CD4-positive, alpha-beta T cell treated with Interferon gamma for 1 hour (primary cell): ENCODE measurements at regions not wholly inside any gene's neighbourhood (a gene's known extent, or its start where the extent isn't known, plus 50 kb on each side); places are given as distances from the start of the nearest gene placed in this dataset.
"Not testable (repeated sequence)": the region's sequence is repeated elsewhere in the genome, so short reads cannot be mapped to it uniquely, and the experiment has no call there.

ENCODE experiments used
- DNase-seq: peaks from one replicate; pipeline ENCODE4 v3.0.0-alpha.2; 2020

DNA sequence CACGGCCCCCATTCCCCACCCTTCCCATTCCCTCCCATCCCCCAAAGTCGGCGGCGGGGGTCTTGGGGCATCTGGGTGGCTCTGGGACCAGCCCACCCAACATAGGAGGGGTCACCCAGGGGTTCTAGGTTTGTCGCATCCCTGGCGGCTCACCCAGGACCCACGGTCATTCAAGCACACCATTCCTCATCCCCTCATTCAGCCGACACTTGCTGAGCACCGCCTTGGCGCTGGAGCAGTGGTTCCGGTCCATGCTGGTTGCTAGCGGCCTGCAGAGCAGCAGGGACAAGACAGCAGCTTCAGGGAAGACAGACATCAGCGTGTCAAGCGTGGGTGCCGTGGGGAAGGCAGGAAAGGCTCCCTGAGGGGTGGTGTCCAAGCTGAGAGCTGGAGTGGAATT lies 50.5 kb upstream of the OTOS start:
- DNase-seq: no peak

DNA sequence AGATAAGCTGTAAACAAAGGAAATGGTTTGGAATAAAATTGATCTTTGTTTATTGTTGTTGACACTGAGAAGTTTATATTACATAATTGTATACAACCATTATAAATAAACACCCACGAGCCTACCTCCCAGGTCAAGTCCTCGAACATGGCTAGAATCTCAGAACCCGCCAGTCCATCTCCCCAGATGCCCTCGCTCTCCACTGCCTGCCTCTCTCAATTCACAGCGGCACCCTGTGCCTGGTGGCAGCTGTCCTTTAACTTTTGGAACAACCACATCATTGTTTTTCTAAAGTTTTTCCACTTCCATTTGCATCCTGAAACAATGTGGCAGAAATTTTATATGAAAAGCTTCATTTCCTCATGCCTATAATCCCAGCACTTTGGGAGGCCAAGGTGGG lies 52.2 kb upstream of the OTOS start:
- DNase-seq: no peak

DNA sequence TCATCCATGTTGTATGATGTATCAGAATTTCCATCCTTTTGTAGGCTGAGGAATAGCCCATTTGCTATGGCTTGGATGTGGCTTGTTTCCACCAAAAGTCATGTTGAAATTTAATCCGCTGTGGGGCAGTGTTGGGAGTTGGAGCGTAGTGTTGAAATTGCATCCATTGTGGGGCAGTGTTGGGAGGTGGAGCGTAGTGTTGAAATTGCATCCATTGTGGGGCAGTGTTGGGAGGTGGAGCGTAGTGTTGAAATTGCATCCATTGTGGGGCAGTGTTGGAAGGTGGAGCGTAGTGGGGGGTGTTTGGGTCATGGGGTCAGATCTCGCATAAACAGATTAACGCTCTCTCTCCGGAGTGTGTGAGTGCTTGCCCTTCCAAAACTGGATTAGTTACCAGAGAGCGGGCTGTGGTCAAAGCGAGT lies 53.9 kb upstream of the OTOS start:
- DNase-seq: not testable (repeated sequence)

DNA sequence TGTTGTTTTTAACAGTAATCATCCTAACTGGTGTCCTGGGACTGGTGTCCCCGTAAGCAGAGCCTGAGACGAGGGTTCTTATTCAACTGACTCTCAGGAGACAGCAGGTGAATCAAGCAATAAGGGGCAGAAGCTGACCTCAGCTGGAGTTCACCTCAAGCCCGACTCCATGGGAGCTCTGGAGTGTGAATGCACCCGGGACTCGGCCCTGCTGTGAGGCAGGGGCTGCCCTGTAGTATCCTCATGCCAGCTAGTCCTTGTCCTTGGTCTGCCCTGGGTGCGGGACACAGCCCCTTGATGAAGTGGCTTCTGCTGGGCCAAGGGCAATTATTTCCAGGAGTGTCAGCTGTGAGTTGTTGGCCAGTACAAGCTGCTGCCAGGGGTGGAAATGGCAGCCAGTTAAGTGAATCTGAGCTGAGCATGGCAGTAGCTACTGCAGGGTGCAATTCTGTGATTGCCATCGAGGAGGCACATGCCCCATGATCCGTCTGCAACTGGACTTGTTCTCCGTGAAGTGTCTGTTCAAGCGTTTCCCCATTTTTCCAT lies 54.9 kb upstream of the OTOS start:
- DNase-seq: no peak

DNA sequence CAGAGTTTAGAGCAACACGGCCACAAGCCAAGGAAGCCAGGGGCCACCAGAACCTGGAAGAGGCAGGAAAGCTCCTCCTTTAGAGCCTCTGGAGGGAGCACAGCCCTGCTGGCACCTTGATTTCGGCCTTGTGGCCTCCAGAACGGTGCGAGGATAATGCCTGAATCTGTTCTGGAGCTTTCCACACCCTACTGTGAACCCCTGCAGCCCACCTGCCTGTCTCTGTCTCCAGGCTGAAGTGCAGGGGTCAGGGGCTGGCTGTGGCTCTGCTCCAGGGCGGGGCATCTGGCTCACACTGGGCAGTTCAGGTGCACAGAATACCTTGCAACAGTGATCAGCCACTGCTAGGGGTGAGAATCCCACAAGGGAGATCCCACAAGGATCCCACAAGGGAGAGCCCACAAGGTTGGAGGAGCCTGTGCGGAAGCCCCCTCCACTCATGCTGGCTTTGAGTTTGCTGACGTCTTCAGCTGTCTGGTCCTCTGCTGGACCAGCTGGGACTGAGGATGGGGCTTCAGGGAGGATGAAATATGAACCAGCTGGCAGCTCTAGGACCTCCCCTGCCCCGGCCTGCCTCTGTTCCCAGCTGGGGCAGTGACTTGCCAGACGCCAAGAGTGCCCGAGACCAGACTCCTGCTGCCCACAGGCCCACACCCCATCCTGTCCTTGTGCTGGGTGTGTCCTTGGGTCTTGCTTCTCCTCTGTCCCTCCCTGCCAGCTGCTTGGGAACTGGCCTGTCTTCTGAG lies 56.4 kb upstream of the OTOS start:
- no peak for DNase-seq

DNA sequence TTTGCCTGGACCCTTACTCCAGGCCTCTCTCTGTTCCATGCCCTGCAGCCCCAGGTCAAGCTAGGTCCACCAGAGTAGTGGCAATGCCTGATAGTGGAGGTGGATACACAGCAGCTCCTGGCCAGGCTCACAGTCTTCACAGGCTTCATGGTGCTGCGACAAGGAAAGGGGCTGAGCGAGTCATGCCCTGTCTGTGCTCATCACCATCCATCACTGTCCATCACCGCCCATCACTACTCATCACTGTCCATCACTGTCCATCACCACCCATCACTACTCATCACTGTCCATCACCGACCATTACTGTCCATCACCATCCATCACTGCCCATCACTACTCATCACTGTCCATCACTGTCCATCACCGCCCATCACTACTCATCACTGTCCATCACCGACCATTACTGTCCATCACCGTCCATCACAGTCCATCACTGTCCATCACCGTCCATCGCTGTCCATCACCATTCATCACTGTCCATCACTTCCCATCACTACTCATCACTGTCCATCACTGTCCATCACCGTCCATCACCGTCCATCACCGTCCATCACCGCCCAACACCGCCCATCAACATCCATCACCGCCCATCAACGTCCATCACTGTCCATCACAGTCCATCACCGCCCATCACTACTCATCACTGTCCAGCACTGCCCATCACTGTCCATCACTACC lies 57.1 kb upstream of the OTOS start:
- DNase-seq: no peak

DNA sequence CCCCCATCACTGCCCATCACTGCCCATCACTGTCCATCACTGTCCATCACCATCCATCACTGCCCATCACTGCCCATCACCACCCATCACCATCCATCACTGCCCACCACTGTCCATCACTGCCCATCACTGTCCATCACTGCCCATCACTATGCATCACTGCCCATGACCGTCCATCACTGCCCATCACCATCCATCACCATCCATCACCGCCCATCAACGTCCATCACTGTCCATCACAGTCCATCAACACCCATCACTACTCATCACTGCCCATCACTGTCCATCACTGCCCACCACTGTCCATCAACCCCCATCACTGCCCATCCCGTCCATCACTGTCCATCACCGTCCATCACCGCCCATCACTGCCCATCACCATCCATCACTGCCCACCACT lies 57.8 kb upstream of the OTOS start:
- DNase-seq: no peak

DNA sequence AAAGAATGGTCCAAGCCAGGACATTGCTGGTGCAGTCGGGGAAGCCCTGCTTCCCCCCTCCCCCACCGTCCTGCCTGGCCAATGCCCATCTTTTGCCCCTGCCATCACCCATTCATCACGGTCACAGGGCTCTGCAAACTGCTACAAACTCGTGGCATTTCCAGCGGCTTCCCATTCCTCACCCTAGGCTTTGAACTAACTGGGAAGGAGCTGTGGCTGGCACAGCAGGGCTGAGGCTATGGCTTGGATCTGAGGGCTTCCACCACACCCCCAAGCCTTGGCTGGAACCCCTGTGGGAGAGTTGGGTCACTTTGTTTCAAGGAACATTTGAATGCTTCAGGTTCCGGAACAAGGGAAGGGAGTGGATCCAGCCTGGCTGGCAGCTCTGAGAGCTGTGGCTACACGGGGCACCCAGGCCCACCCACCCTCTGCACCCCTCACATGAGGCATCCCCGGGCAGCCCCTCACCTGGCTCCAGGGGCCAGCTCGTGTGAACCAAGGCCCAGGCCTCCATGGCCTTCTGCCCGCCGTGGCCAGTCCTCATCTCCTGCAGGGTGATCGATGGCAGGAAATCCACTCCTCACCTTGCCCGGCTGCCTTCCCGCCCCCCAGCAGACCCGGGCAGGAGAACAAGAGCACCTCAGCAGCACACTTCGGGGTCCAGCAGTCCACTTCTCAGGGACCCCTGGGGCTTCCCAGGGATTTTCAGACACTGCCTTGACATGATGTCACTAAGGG lies 58.8 kb upstream of the OTOS start:
- no peak for DNase-seq

- DNase-seq: no peak
Observed at GRCh38 chr2:240200230-240201051, 60.0 kb upstream of the OTOS start.

DNA sequence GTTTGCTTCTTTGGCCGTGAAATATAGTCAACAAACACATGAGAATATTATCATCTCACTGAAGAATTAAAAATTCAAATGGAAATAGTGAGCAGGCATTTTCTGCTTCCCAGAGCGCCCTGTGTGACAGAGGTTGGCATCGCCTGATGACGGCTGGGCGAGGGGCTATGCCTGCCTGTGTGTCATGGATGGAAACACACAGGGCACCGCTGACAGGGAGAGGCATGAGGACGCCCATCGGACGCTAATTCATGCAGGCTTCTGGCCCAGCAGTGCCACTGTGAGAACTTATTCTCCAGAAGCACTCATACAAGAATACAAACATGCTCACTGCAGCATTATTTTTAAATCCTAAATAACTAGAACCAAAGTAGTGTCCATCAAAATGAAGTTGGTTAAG lies 61.4 kb upstream of the OTOS start:
- DNase-seq: no peak

DNA sequence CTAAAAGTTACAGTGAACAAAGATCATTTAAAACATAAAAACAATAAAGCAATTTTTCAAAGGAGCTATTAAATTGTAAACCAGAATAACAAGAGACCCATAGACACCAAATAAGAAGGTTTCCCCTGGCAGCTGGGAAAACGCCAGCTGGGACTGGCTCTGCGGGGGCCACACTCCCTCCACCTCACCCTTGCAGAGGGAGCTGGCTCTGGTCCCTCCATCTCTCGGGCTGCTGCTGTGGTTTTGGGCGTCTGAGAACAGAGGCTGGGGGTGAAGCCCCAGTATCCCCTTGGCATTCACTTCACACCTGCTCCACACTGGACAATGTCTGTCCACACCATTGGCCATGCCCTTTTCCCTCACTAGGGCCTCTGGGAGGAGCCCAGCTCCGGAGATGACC lies 62.1 kb upstream of the OTOS start:
- DNase-seq: no peak

DNA sequence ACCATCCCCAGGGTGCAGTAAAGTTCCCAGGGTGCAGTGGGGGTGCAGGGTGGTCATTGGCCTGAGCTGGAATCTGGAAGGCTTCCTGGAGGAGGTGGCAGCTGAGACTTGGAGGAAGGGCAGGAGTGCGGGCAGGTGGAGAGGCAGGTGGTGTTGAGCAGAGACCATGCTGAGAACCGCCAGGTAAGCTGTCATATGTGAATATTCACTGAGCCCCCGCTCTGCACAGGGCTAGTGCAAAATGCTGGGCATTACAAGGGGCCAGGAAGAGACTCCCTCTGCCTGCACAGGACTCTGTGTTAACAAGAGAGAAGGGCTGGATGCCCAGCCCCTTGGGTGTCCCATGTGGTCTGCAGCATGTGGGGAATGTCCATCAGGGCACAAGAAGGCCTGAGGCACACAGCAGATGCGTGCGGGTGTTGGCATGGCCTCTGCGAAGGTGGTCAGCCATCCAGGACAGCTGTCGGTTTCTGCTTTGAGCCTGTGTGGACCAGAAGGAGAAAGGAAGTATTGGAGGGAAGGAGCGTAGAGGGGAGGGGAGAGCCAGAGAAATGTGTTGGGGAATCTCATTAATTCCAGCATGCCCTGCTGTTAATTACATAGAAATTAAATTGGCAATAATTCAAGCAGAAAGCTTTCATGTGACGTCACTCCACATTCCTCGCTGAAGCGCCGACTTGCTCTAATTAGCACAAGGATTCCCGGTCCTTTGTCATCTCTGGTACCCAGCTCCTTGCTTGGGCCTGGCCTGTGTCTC lies 62.8 kb upstream of the OTOS start:
- DNase-seq: no peak

- no peak for DNase-seq
Observed at GRCh38 chr2:240203788-240204270, 63.4 kb upstream of the OTOS start.

DNA sequence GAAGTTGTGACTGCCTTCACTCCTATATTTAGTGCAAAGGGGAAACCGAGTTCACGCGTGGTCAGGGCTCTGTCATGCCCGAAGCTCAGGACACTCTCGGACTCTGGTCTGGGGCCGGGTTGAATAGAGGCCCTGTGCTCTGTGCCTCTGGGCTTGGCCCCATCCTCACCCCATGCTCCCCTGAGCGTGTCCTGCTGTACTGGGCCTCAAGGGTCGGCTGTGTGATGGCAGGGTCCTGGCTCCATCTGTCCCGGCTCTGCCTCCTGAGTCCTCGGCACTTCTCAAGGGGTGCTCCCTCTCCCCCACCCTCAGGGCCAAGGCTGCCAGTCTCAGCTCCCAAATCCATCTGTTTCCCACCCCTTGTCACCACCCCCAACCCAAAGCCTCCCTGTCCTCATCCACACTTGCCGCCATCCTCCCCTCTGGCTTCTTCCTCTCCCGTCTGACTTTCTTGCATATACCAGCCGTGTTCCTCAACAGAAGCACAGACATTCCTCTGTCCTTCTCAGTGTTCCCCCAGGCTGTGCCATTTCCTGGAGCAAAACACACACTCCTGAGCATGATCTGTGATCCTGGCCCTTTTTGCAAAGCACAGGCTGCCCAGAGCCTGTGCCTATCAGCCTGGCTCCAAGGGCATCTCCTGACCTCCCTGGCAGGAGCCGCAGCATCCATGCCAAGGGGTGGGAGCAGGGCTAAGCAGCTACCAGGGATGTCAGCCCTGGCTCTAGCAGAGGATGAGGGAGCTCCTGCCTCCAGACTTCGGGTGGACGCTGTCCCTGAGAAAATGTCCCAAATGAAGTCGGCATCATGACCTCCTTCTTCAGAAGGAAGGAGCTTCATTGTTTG lies 64.2 kb upstream of the OTOS start:
- DNase-seq: no peak

GRCh38 chr2:240205348-240205747 lies 64.9 kb upstream of the OTOS start:
- DNase-seq: no peak

- no peak for DNase-seq
Observed at GRCh38 chr2:240205772-240206171, 65.3 kb upstream of the OTOS start.

DNA sequence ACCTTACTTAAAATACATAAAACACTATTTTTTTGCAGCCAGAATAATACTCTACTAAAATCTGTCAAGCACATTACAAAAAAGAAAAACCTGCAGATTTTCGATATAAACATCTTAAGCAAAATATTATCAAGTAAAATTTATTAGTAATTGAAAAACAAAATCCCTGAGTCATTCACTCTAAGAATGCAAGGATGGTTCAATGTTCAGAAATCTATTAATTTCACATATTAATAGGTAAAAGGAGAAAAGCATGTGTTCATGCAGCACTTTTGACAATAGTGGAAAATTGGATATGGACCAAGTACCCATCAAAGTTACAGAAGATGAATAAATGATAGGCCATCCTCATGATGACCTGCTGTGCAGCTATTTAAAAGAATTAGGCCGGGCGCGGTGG lies 66.2 kb upstream of the OTOS start:
- no peak for DNase-seq

DNA sequence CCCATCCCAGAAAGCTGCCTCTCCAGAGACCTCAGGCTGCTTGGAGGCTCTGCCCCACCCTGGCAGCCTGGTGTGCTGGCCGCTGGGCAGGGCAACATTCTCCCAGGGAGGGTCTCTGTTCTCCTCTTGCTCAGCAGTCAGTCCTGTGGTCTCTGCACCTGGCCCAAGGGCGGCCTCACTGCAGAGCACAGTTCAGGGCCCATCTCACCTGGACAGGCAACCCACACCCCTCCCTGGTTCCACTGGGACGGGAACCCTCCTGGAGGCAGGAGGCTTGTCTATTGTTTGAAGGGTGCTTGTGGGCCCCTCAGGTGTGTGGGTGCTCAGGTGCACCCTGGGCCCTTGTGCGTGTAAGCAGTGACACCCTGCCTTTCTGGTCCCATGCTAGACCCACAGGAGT lies 67.2 kb upstream of the OTOS start:
- DNase-seq: no peak

DNA sequence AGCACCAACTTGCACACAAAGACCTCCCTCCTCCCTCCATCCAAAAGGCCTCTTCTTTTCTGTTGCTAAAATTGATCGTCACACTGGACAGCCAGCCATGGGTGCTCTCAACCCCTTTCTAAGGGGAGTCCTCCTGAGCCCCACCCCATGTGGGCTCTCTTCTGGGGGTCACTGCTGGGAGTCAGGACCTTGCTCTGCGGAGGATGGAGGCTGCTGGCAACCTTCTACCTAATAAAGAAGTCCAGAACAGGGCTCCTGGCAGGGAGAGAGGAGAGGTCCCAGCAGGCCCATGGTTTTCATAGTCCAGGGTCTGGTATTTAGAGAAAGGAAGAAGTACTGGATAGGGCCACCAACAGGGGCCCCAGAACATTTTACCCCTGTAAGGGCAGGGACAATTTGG lies 67.6 kb upstream of the OTOS start:
- no peak for DNase-seq

DNA sequence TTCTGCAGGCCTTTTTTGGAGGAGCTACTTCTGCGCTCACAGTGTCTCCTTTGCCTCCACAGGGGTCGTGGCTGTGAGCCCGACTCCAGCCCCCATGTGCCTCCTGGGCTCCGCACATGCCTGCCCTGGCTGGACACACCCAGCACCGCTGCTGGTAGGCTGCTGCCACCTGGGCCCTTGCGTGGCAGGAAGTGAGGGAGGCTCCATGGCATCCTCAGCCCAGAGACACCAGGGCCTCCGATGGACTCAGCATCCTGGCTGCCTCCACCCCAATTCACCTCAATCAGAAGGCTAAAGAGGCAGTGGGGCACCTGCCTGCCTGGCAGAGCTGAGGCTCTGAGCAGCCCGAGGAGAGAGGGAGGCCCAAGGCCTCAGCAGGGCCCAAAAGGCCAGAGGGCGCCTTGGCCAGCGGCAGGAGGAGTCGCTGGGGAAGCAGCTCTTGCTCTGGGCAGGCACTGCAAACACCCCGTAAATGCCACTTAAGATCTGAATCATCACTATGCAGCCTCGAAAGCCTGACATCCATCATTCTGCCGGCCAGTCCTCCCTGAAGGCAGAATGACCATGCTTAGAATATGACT lies 68.3 kb upstream of the OTOS start:
- no peak for DNase-seq

DNA sequence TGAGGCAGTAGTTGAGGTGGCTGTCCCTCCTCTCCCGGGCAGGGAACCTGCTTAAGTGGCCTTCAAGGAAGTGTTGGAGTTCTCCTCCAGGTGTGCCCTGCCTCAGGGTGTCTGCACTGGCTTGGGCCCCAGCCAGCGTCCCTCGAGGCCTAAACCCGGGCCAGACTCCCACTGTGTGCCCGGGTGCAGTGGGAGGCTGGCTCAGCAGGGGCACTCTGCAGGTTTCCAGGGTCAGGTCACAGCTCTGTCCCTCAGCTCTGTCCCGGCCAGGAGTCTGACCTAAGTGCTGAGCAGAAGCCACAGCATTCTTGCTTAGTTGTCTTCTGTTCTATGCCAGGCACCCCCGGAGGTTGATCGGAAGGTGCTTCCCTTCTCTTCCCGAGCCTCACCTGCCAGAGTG lies 69.0 kb upstream of the OTOS start:
- no peak for DNase-seq
